Mesenchymal stem cell (in vitro differentiated cells and primary cell): ENCODE measurements at regions not wholly inside any gene's neighbourhood (a gene's known extent, or its start where the extent isn't known, plus 50 kb on each side); places are given as distances from the start of the nearest gene placed in this dataset.

Experiments
- DNase-seq: peaks from one replicate; pipeline ENCODE4 v3.0.0-alpha.2; 2013
- H2AFZ ChIP-seq: one replicate; pipeline ENCODE4 v1.6.1; 2013; ENCODE audit warnings: low read depth, mild to moderate bottlenecking, control low read depth, inconsistent platforms, low read length, moderate library complexity
- H2AK5ac ChIP-seq: 2 replicates; pipeline ENCODE4 v1.6.1; 2013; ENCODE audit warnings: low read length, moderate library complexity, mild to moderate bottlenecking, inconsistent platforms; ENCODE audit not compliant: severe bottlenecking
- H2BK120ac ChIP-seq: one replicate; pipeline ENCODE4 v1.6.1; 2013; ENCODE audit warnings: low read depth, mild to moderate bottlenecking, inconsistent platforms, low read length, moderate library complexity
- H2BK12ac ChIP-seq, 2 experiments: one replicate each; pipeline ENCODE4 v1.6.1; 2013; ENCODE audit warnings: inconsistent platforms in 2 of 2, low read length in 2 of 2, mild to moderate bottlenecking in 2 of 2, moderate library complexity in 2 of 2, control low read depth in 1 of 2
- H2BK15ac ChIP-seq: one replicate; pipeline ENCODE4 v1.6.1; 2013; ENCODE audit warnings: mild to moderate bottlenecking, low read depth, inconsistent platforms; ENCODE audit not compliant: poor library complexity, severe bottlenecking
- H2BK5ac ChIP-seq: 2 replicates; pipeline ENCODE4 v1.6.1; 2013; ENCODE audit warnings: low read depth, mild to moderate bottlenecking, low read length, control low read depth, inconsistent platforms; ENCODE audit not compliant: poor library complexity, severe bottlenecking
- H3K14ac ChIP-seq, 2 experiments: one replicate each; pipeline ENCODE4 v1.6.1; 2013; ENCODE audit warnings: inconsistent platforms in 2 of 2, low read length in 2 of 2, control low read depth in 1 of 2, mild to moderate bottlenecking in 1 of 2, moderate library complexity in 1 of 2
- H3K18ac ChIP-seq, 2 experiments: one replicate each; pipeline ENCODE4 v1.6.1; 2013; ENCODE audit warnings: inconsistent platforms in 2 of 2, low read length in 2 of 2, control low read depth in 1 of 2, low read depth in 1 of 2, mild to moderate bottlenecking in 1 of 2
- H3K23ac ChIP-seq, 2 experiments: one replicate each; pipeline ENCODE4 v1.6.1; 2013; ENCODE audit warnings: inconsistent platforms in 2 of 2, low read length in 2 of 2, mild to moderate bottlenecking in 2 of 2, moderate library complexity in 2 of 2, control low read depth in 1 of 2
- H3K27ac ChIP-seq: 2 replicates; pipeline ENCODE4 v1.5.1; 2013; ENCODE audit warnings: mild to moderate bottlenecking, moderate library complexity, low read length, control low read depth, inconsistent platforms; ENCODE audit not compliant: poor library complexity, severe bottlenecking
- H3K27me3 ChIP-seq, 2 experiments: 2 replicates each; pipeline versions ENCODE4 v1.6.1 to v1.7.0; 2013; ENCODE audit warnings: low read length in 2 of 2, mild to moderate bottlenecking in 2 of 2, moderate library complexity in 2 of 2, control low read depth in 1 of 2, inconsistent platforms in 1 of 2; ENCODE audit not compliant: control insufficient read depth in 1 of 2, insufficient read depth in 1 of 2
- H3K36me3 ChIP-seq, 2 experiments: 2 replicates each; pipeline versions ENCODE4 v1.6.1 to v1.7.0; 2013; ENCODE audit warnings: low read length in 2 of 2, control low read depth in 1 of 2, inconsistent platforms in 1 of 2, low read depth in 1 of 2, mild to moderate bottlenecking in 1 of 2; ENCODE audit not compliant: insufficient read depth in 2 of 2, control insufficient read depth in 1 of 2
- H3K4ac ChIP-seq, 2 experiments: one replicate each; pipeline ENCODE4 v1.6.1; 2013; ENCODE audit warnings: inconsistent platforms in 2 of 2, low read length in 2 of 2, mild to moderate bottlenecking in 2 of 2, moderate library complexity in 2 of 2, control low read depth in 1 of 2, low read depth in 1 of 2
- H3K4me1 ChIP-seq: 2 replicates; pipeline ENCODE4 v1.6.1; 2013; ENCODE audit warnings: low read depth, low read length, control low read depth; ENCODE audit not compliant: control insufficient read depth, insufficient read depth
- H3K4me2 ChIP-seq: 2 replicates; pipeline ENCODE4 v1.6.1; 2013; ENCODE audit warnings: low read length, mild to moderate bottlenecking, inconsistent platforms; ENCODE audit not compliant: poor library complexity, severe bottlenecking
- H3K4me3 ChIP-seq, 2 experiments: 2 replicates each; pipeline versions ENCODE4 v1.5.1 to v1.7.0; 2013; ENCODE audit warnings: low read length in 2 of 2, mild to moderate bottlenecking in 2 of 2, control low read depth in 1 of 2, low read depth in 1 of 2; ENCODE audit not compliant: insufficient read depth in 1 of 2
- H3K79me1 ChIP-seq: replicated peaks from 2 replicates; pipeline ENCODE4 v1.6.1; 2013; ENCODE audit warnings: mild to moderate bottlenecking, control low read depth, low read length, inconsistent platforms; ENCODE audit not compliant: poor library complexity, severe bottlenecking
- H3K9ac ChIP-seq: 2 replicates; pipeline ENCODE4 v1.7.0; 2013; ENCODE audit warnings: mild to moderate bottlenecking, low read length, moderate library complexity
- H3K9me3 ChIP-seq: 2 replicates; pipeline ENCODE4 v1.7.0; 2013; ENCODE audit warnings: mild to moderate bottlenecking, low read length; ENCODE audit not compliant: control insufficient read depth
- H4K8ac ChIP-seq: one replicate; pipeline ENCODE4 v1.6.1; 2013; ENCODE audit warnings: inconsistent platforms, mild to moderate bottlenecking, low read length, moderate library complexity
- H4K91ac ChIP-seq: one replicate; pipeline ENCODE4 v1.6.1; 2013; ENCODE audit warnings: mild to moderate bottlenecking, low read length, inconsistent platforms
- WGBS: methylation state at CpG from one replicate; pipeline ENCODE4 v1.1.7; 2013; ENCODE audit warnings: mixed read lengths; 5-methylcytosine and 5-hydroxymethylcytosine counted together

GRCh38 chr10:62548686-62549085, 174.5 kb downstream of the ZNF365 start:
- Histone ChIP-seq H3K23ac (no peak overlapping the region), H2BK5ac (no peak overlapping the region), H2BK12ac (no peak overlapping the region), H2BK120ac (no peak overlapping the region), H3K9ac (no peak overlapping the region), H3K4me1 (no peaks in the 10 kb centered on the region), H3K9me3 (no peaks in the 10 kb centered on the region), H4K8ac (no peak overlapping the region), H2AFZ (no peak overlapping the region), H3K36me3 (no peaks in the 10 kb centered on the region), H3K4ac (no peak overlapping the region), H3K4me2 (no peak overlapping the region), H2BK15ac (no peak overlapping the region), H3K79me1 (no peaks in the 10 kb centered on the region), H2AK5ac (no peak overlapping the region), H3K27me3 (peaks cover 0 to 6% of the 10 kb centered on the region in 2 experiments), H4K91ac (no peak overlapping the region), H3K4me3 (no peak overlapping the region), H3K18ac (no peak overlapping the region), H3K14ac (no peak overlapping the region), H3K27ac (no peak overlapping the region)
- no peak for DNase-seq
- WGBS: no CpG with 5 or more reads among the region's 3 CpGs

- Histone ChIP-seq H3K79me1 (no peaks in the 10 kb centered on the region), H3K14ac (no peak overlapping the region), H3K27me3 (peaks cover 0 to 6% of the 10 kb centered on the region in 2 experiments), H2BK5ac (no peak overlapping the region), H3K9me3 (no peaks in the 10 kb centered on the region), H4K8ac (no peak overlapping the region), H2BK15ac (no peak overlapping the region), H2AFZ (no peak overlapping the region), H3K36me3 (no peaks in the 10 kb centered on the region), H3K4me3 (no peak overlapping the region), H2BK120ac (no peak overlapping the region), H2BK12ac (no peak overlapping the region), H2AK5ac (no peak overlapping the region), H3K9ac (no peak overlapping the region), H3K4ac (no peak overlapping the region), H4K91ac (no peak overlapping the region), H3K23ac (no peak overlapping the region), H3K4me2 (no peak overlapping the region), H3K4me1 (no peaks in the 10 kb centered on the region), H3K27ac (no peak overlapping the region), H3K18ac (no peak overlapping the region)
- DNase-seq: no peak
- no CpG with 5 or more reads among the region's 1 CpG for WGBS
Observed at GRCh38 chr10:62550173-62550572, 176.0 kb downstream of the ZNF365 start.

- Histone ChIP-seq H2BK120ac (no peak overlapping the region), H4K91ac (no peak overlapping the region)
Observed at GRCh38 chr10:62554632-62555199, 180.5 kb downstream of the ZNF365 start.

GRCh38 chr10:62559481-62560200, 185.5 kb downstream of the ZNF365 start:
- no peak overlapping the region for H3K4me2 ChIP-seq

More at GRCh38 chr10:62554632-62555199, 180.5 kb downstream of the ZNF365 start:
- Histone ChIP-seq H3K27ac (no peak overlapping the region), H3K4ac (no peak overlapping the region), H3K4me2 (no peak overlapping the region), H3K27me3 (peaks cover 0 to 6% of the 10 kb centered on the region in 2 experiments), H4K8ac (no peak overlapping the region), H3K23ac (no peak overlapping the region), H3K9me3 (no peaks in the 10 kb centered on the region), H3K9ac (no peak overlapping the region), H3K79me1 (no peaks in the 10 kb centered on the region), H2AFZ (no peak overlapping the region), H3K18ac (no peak overlapping the region), H2BK5ac (no peak overlapping the region), H2AK5ac (no peak overlapping the region), H3K14ac (no peak overlapping the region), H3K4me1 (no peaks in the 10 kb centered on the region), H3K36me3 (no peaks in the 10 kb centered on the region), H3K4me3 (no peak overlapping the region), H2BK15ac (no peak overlapping the region), H2BK12ac (no peak overlapping the region)
- 38% methylated on average over 5 of the region's 7 CpGs for WGBS
- peak; percentile 59 for DNase-seq

More at GRCh38 chr10:62559481-62560200, 185.5 kb downstream of the ZNF365 start:
- H2BK15ac ChIP-seq: no peak overlapping the region
- H2BK12ac ChIP-seq: no peak overlapping the region
- H2AFZ ChIP-seq: no peak overlapping the region
- no peak overlapping the region for H2BK120ac ChIP-seq
- H3K79me1 ChIP-seq: no peaks in the 10 kb centered on the region
- no peaks in the 10 kb centered on the region for H3K36me3 ChIP-seq
- H4K91ac ChIP-seq: no peak overlapping the region
- WGBS: 92% methylated on average over 3 of the region's 5 CpGs
- no peaks in the 10 kb centered on the region for H3K27me3 ChIP-seq
- H4K8ac ChIP-seq: no peak overlapping the region
- peak; percentile 13 for DNase-seq
- H3K9me3 ChIP-seq: no peaks in the 10 kb centered on the region
- H2AK5ac ChIP-seq: no peak overlapping the region
- H3K9ac ChIP-seq: peak overlapping the region; percentile 82
- H3K14ac ChIP-seq: no peak overlapping the region
- H3K4me3 ChIP-seq: peak overlapping the region in 1 of 2 experiments; percentile 5
- no peak overlapping the region for H3K23ac ChIP-seq
- no peak overlapping the region for H3K4ac ChIP-seq
- no peak overlapping the region for H3K27ac ChIP-seq
- H2BK5ac ChIP-seq: no peak overlapping the region
- peaks cover 4% of the 10 kb centered on the region for H3K4me1 ChIP-seq
- H3K18ac ChIP-seq: no peak overlapping the region
